ENCODE measurements at regions not wholly inside any gene's neighbourhood (a gene's known extent, or its start where the extent isn't known, plus 50 kb on each side); places are given as distances from the start of the nearest gene placed in this dataset.

DNA sequence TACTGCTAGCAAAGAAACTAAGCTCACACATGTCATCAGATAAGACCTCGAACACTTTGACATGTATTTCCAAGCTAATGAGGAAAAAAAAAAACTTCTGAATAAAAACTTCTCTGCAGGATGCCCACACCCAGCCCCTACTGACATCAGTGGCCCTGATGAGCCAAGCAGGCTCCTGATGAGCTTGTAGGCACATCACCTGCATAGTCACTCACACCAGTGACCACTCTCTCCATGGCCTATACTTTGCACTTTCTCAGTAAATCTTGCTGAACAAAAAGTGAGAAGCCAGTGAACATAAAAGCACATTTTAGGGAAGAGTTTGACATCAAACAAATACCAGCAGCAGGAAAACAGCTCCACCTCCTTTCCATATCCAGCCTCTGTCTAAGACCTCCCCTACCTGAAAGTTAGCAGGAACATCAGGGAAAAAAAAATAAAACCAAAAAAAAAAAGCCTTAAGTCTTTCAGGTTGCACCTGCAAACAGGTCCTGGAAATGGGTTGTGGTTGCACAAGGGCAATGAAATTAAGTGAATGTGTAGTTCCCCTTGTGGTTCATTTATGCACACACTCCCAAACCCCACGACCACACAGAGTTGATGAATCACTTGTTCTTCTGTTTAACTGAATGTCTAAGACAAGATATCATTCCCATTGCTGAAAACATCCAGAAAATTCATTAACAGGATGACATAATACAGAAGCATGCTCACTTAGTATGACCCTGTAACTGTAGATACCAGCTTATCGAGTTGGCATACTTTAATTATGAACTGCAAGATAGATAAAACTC lies 205.2 kb upstream of the PDE1C start:
- ATAC-seq (ENCODE audit: low FRiP score) (no peak), DNase-seq (ENCODE audit: low spot score) (no peak)
- TF ChIP-seq, protein P1, sequence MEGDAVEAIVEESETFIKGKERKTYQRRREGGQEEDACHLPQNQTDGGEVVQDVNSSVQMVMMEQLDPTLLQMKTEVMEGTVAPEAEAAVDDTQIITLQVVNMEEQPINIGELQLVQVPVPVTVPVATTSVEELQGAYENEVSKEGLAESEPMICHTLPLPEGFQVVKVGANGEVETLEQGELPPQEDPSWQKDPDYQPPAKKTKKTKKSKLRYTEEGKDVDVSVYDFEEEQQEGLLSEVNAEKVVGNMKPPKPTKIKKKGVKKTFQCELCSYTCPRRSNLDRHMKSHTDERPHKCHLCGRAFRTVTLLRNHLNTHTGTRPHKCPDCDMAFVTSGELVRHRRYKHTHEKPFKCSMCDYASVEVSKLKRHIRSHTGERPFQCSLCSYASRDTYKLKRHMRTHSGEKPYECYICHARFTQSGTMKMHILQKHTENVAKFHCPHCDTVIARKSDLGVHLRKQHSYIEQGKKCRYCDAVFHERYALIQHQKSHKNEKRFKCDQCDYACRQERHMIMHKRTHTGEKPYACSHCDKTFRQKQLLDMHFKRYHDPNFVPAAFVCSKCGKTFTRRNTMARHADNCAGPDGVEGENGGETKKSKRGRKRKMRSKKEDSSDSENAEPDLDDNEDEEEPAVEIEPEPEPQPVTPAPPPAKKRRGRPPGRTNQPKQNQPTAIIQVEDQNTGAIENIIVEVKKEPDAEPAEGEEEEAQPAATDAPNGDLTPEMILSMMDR (IDR thresholded peaks at IDR 0.05), result no peak

DNA sequence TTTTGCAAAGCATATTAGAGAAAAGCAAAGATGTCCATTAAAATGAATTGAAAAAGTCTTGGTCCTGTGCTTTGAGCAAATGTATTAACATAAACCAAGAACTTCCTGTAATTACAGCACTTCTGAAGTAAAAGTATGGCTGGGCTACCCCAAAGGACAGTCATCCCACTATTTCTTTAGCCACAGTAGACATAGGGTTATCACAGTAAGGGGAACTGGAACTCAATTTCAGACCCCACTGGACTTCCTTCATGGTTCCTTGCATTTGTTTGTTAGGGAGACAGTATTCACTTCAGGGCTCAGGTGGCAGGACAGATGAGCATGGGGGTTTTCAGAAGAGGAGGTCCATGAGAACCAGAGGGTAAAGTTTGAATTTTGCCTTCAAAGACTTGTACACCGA lies 203.1 kb upstream of the PDE1C start:
- no peak for DNase-seq (ENCODE audit: low spot score)
- no peak for ATAC-seq (ENCODE audit: low FRiP score)

DNA sequence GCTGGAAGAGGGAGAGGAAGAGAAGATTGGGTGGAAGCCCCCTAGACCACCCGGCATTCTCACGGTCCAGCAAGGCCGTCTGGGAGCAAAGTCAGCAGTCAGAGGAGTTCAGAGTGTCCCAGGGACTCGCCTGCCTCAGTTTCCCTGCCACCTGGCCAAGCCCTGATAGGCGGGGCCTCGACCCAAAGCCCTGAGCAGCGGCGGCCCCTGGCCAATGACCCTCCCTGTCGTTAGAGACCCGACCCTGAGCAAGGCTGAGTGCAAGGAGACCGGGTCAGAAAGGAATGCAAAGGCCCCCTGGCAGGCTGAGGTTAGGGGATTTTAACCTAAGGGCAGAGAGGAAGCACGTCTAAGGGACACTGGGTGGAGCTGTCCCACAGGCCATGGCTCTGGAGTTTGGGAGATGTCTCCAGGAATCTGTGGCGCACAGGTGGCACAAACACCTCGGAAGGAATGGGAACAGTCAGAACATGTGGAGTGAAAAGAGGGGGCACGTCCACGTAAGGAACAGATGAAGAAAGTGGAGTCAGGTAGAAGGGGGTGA lies 196.8 kb upstream of the PDE1C start:
- ATAC-seq (ENCODE audit: low FRiP score) (no peak), DNase-seq (ENCODE audit: low spot score) (no peak)
- TF ChIP-seq, protein P1 (IDR thresholded peaks at IDR 0.05), result no peak

More for the DNA sequence above, 203.1 kb upstream of the PDE1C start:
- TF ChIP-seq, protein P1 (IDR thresholded peaks at IDR 0.05), result no peak

DNA sequence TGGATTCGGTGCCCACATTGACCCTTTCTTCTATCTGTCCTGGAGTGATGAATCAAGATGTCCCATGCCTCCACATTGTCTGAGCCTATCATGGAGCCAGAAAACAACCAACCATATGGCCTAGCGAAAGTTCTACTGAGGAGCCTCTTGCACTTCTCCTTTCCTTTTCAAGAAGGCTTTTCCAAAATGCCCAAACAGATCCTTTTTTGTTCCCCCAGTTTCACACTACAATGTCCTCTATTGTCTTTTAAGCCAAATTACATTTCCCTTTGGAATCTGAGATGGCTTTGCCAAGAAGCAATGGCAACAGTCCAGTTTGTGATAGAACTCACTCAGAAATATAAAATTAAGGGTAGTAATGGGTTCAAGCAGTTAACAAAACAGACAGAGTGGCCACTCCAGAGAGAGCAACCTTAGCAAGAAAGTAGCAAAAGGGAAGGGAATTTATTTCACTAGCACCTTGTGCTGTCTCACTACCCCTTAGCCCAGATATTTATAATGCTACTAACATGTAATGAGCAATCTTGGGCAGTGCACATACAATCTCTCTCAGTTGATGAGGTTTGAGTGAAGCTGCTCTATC lies 194.6 kb upstream of the PDE1C start:
- TF ChIP-seq, protein P1 (IDR thresholded peaks at IDR 0.05), result no peak
- ATAC-seq (ENCODE audit: low FRiP score) (no peak), DNase-seq (ENCODE audit: low spot score) (no peak)

DNA sequence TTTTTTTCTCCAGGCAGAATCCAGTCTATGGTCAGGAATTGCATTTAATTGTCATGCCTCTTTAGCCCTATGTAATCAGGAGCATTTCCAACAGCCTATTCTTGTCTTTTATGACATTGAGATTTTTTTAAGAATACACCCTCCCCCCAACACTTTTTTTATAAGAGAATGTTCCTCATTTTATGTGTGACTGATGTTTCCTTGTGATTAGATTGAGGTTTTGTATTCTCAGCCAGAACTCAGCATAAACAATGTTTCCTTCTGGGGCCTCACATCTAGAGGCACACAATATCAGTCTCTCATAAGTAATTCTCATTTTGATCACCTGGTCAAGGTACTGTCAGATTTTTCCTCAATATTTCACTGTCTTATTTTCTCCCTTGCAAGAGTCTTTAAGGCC lies 193.4 kb upstream of the PDE1C start:
- ATAC-seq (ENCODE audit: low FRiP score) (no peak), DNase-seq (ENCODE audit: low spot score) (no peak)
- TF ChIP-seq, protein P1 (IDR thresholded peaks at IDR 0.05), result no peak

DNA sequence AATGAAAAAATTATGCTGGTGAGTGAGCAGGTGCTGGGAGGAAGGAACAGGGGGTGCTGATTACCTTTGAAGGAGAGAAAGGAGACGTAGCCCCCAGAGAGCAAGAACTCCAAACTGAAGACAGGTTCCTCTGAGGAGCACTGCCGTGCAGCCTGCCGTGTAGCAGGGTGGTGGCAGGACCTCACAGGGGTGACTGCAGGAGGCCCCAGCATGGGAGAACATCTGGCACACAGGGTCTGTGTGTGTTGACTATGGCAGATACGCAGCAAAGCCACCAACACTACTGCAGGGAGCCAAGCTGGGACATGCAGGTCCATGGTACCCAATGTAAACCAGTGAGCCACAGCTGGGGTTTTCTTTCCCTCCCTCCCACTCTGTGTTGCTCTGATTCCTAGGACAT lies 192.1 kb upstream of the PDE1C start:
- DNase-seq (ENCODE audit: low spot score), result no peak
- no peak for ATAC-seq (ENCODE audit: low FRiP score)
- TF ChIP-seq, protein P1 (IDR thresholded peaks at IDR 0.05), result no peak

Measured in omental fat pad (tissue), 3 donors.